GM12873 (cell line): ENCODE measurements at regions not wholly inside any gene's neighbourhood (a gene's known extent, or its start where the extent isn't known, plus 50 kb on each side); places are given as distances from the start of the nearest gene placed in this dataset.

ENCODE experiments used
- TF ChIP-seq, protein P1 (sequence below): IDR thresholded peaks from 2 replicates; pipeline ENCODE4 v1.5.1; 2012; ENCODE audit warnings: low read depth, mild to moderate bottlenecking, moderate library complexity, low read length, control low read depth; ENCODE audit not compliant: insufficient read depth; ENCODE audit errors: missing control alignments

DNA sequence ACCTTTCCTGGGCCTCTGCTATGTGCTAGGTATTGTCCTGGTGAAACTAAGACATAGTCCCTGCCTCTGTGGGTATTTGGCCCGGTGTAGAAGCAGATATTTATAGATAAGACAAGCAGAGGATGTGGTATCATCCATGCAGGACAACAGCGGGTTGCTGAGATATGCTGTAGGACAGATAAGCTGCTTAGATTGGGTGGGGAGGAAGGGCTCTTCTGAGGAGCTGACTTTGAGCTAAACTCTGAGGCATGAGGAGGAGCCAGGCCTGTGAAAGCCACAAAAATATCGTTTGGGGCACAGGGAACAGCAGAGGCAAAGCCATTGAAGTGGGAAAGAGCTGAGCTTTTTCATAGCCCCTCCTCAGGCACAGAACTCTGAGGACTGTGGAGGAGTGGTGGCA, 492.5 kb upstream of the CFAP20DC start:
- TF ChIP-seq, protein P1, sequence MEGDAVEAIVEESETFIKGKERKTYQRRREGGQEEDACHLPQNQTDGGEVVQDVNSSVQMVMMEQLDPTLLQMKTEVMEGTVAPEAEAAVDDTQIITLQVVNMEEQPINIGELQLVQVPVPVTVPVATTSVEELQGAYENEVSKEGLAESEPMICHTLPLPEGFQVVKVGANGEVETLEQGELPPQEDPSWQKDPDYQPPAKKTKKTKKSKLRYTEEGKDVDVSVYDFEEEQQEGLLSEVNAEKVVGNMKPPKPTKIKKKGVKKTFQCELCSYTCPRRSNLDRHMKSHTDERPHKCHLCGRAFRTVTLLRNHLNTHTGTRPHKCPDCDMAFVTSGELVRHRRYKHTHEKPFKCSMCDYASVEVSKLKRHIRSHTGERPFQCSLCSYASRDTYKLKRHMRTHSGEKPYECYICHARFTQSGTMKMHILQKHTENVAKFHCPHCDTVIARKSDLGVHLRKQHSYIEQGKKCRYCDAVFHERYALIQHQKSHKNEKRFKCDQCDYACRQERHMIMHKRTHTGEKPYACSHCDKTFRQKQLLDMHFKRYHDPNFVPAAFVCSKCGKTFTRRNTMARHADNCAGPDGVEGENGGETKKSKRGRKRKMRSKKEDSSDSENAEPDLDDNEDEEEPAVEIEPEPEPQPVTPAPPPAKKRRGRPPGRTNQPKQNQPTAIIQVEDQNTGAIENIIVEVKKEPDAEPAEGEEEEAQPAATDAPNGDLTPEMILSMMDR, result no peak

- TF ChIP-seq, protein P1, result no peak
Measured at GRCh38 chr3:59540696-59541095, 490.9 kb upstream of the CFAP20DC start.

GRCh38 chr3:59540241-59540640, 490.4 kb upstream of the CFAP20DC start:
- TF ChIP-seq, protein P1, result no peak

DNA sequence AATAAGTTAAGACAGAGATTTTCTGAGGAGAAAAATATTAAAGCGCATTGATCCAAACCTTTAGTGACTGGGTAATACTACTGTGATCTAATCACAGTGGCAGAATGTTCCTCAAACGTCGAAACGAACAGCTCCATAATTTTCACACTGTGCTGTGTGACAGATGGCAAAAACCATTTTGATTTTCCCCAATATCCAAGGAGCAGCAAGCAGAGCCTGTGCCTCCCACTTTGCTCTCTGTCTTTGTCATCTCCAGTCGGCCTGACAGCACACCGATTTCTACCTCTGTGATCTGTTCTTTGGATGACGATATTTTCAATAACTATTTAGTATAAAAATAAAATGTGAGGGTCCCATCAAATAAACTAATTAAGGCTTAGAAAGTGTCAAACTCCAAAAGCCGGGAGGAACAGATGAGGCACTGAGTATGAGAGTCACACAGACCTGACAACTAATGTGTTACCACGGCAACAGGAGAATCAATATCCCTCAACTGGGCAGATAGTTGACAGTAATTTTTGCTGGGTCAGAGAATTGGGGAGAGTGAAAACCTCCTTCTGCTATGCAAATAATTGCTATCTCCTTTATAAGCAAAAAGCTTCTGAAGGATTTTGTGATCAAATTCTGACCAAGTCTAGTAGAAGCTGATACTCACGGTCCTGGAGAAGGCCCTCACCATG, 489.1 kb upstream of the CFAP20DC start:
- TF ChIP-seq, protein P1, result no peak

DNA sequence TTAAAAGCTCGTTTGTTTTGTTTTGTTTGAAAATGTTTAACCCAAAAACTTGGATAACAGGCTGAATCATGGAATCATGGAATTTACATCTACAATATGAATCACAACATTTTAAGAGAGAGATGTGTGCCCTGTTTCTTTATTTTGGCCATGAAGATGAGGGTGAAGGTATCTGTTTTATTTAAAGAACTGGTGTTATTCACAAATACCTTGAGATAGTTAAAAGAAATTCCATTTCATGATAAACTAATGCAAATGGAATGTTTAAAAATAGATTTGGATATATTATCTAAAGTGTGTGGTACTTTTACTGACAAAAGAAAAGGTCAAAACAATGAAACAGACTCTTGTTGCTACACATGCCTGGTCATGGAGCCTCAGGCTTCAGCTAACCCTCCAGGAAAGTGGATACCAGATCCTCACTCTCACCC, 486.0 kb upstream of the CFAP20DC start:
- TF ChIP-seq, protein P1, result no peak

DNA sequence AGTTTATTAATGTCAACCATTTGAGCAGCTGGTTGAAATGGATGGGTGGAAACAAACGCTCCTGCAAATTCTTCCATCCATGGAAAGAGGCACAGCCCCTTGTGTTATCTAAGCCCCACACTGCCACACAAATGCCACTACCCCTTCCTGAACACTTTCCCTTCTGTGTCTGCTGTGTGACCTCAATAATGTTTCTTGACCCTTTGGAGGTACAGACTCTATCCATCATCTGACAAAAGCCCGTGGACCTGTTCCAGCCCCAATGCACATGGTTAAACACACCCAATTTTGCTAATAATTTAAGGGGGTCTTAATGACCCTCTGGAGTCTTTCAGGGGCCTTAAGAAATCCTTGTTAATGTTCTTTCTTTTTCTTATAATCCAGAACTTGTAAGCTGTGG, 482.2 kb upstream of the CFAP20DC start:
- TF ChIP-seq, protein P1, result no peak

DNA sequence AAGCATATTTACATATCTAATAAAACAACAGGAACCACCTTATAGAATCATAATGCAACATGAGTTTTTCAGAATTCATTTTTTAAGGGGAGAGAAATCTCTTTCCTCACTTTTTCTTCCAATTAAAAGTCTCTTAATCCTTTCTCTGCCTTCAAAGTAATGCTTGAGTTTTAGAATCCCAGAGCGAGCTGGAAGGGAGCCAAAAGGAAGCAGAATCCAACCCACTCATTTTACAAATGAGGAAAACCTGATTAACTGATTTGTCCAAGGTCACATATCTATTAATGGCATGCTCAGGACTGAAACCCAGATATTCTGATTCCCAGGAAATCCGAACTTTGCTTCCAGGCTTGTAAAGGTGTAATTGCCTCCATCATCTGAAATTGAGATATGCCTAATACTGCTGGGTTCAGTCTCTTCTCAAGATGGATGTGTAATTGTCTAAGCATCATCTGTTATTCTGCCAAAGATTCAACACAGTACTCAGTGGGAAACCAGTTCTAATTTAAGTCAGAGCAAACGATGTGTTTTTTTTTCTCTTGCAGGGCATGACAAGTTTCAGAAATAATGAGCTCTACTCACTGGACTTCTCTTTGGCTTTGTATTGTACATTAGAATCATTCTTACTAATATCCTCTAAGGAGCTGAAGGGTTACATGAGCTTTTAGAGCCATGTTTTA, 481.4 kb upstream of the CFAP20DC start:
- TF ChIP-seq, protein P1, result no peak
